DOHH2 (cell line): ENCODE measurements at regions not wholly inside any gene's neighbourhood (a gene's known extent, or its start where the extent isn't known, plus 50 kb on each side); places are given as distances from the start of the nearest gene placed in this dataset.

Experiments used
- CTCF ChIP-seq: fragments of 200-600 bp; sonication (generic); IDR thresholded peaks from one replicate; pipeline ENCODE4 v1.5.1; 2014; ENCODE audit warnings: antibody characterized with exemption, mild to moderate bottlenecking, low read depth, low read length; ENCODE audit not compliant: poor library complexity, severe bottlenecking
- EZH2phosphoT487 ChIP-seq: fragments of 200-600 bp; sonication (generic); IDR thresholded peaks from 2 replicates; pipeline ENCODE4 v1.6.1; 2017; ENCODE audit warnings: borderline replicate concordance, mild to moderate bottlenecking, antibody characterized with exemption, low read length, moderate library complexity, mixed read lengths

- TF ChIP-seq CTCF, result no peak
- no peak for TF ChIP-seq EZH2phosphoT487
Measured at GRCh38 chr5:164433106-164433870, 927.9 kb downstream of the MAT2B start.
